ENCODE measurements at regions not wholly inside any gene's neighbourhood (a gene's known extent, or its start where the extent isn't known, plus 50 kb on each side); places are given as distances from the start of the nearest gene placed in this dataset.
"Not testable (repeated sequence)": the region's sequence is repeated elsewhere in the genome, so short reads cannot be mapped to it uniquely, and the experiment has no call there.

DNA sequence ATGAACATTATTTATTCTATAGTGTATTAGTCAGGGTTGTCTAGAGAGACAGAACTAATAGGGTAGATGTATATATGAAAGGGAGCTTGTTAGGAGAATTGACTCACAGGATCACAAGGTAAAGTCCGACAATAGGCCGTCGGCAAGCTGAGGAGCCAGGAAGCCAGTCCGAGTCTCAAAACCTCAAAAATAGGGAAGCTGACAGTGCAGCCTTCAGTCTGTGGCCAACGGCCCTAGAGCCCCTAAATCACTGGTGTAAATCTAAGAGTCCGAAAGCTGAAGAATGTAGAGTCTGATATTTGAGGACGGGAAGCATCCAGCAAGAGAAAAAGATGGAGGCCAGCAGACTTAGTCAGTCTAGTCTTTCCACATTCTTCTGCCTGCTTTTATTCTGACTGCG lies 912.2 kb downstream of the FLRT2 start:
- no peak for DNase-seq

DNA sequence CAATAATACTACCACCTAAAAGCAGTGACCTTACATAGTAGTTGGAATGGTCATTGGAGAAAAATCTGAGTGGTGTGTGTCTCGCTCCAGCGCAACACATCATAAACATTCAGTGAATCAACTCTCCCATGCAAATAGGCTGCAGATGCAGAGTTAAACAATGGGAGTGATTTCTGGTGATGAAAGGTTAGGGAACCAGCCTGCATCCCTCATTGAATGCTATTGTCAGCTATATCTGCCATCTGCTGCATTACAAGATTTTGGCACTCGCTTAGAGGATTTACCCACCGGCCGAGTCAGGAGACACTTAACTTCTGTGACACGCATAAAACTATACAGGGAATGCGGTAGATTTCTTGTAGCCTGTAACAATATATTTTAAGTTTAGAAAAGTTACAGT lies 900.9 kb downstream of the FLRT2 start:
- DNase-seq, result no peak

DNA sequence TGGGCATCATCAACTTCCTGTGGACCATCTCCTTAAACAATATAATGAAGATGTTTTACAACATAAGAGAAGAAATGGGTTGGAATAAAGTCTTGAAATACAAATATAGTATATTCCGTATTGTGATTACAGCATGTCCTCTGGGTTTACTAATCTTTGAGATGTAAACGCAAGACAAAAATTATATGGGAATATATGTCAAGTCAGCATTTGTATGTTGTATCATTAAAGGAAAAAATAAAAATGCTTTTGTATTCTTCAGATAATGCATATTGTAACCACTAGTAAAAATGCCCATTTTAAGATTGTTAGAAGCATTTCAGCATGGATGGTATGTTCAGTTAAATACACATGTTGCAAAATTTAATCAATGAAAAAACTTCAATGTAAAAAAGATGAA lies 893.3 kb downstream of the FLRT2 start:
- DNase-seq, result no peak

DNA sequence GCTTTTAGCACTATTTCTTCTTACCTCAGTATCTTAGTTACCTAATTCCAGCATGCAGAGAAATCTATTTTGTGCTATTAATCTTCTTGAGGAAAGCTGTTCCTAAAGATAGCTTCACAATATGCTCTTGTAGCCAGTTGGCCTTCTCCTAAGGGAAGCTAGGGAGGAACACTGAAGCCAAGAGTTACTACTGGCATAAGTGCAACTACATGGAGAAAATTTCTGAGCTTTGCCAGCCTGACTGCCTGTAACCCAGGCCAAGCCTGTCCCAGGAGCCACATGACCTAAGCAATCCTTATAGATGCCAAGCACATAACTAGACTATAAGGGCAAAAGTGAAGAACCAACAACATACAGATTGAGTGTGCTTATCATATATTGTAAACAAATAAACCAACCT lies 890.2 kb downstream of the FLRT2 start:
- DNase-seq, result no peak

DNA sequence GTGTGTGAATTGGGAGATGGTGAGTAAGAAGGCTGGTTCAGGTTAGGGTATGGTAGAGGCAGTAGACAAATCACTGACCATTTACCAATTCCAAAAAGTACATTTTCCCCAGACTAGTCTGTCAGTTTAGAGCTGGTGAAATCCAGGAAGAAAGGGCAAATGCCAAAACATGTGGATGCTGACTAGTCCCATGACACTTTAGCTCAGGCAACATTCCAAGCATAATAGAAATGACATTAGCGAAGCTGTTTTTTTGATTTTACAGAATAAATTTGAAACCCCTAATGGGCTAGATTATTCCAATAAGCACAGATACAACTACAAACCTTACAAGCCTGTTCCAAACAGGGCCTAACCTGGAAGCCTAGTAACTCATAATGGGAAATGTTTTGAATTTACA lies 884.2 kb downstream of the FLRT2 start:
- no peak for DNase-seq

DNA sequence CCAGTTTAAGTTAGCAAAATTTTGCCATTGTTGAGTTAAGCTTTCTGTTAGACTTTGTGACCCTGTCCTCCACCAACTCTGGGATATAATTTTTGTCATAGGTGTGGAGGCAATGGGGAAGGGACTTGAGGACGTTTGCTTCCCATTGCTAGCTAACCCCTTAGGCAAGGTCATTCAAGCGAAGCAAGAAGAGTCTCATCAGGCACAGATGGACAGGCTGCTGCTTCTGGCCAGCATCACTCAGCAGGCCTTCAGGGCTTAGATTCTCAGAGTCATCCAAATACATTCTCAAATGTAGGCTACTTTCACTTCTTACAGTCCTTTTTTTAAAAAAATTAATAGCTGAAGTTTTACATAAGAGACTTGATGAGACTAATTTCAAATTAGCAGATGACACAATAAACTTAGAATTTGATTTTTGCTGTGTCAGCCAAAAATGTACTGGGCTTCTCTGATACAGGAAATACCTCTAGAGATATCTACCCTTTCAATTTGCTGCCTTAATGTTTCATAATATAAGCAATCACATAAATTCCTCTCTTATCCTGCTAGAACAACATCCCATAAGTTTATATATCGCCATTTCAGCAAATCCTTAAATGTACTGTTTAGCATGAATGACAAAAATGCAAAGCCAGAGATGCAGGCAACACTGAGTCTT lies 875.2 kb downstream of the FLRT2 start:
- no peak for DNase-seq

DNA sequence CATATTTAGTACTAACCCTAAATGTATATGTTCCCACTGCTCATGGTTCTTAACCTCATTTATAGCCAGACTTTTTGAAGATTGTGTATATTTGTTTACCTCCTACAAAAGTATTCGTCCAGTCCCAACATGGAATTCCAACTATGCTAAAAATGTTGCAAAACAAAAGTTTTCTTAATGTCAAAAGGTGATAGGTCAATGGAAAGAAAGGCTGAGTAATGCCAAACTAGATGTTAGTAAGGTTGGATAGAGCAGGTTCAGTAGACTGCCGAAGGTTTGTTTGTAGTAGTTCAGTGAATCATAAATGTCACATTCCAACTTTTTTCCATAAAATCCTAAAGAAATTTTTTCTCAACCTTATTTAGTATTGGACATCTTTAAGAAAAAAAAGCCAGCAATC lies 874.5 kb downstream of the FLRT2 start:
- DNase-seq, result no peak

DNA sequence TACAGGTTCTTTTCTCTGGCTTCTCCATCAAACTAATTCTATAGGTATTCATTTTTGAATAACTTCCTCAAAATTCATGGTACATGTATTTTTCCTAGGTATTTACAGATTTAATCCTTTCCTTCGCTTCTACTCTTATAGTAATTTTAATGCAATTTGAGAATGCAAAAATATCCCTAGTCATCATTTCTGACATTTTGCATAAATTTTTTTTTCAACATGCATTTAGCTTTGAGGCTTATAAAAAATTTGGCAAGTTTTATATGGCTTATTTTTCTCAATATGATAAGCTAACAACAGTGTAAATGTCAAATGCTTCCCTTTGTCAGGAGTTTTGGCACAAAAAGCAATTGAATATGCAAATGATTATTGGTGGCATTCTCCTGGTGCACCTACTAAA lies 872.6 kb downstream of the FLRT2 start:
- DNase-seq, result no peak

DNA sequence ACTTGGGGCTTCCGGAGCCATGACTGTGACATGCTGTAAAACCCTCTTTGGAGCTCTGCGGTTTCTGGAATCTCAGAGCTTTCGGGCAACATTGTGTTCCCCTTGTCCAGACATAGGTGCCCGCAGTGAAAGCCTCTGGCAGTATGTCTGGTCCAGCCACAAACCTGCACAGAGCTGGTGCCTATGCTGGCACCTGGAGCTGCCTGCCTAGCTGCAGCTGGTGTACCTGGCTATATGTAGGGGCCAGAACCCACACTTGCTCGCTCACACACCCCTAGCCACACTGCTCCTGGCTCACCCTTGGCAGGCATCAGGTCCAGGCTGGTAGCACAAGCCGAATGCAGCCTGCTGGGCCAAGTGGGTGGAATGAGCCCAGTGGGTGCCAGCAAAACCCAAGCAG lies 861.1 kb downstream of the FLRT2 start:
- no peak for DNase-seq

DNA sequence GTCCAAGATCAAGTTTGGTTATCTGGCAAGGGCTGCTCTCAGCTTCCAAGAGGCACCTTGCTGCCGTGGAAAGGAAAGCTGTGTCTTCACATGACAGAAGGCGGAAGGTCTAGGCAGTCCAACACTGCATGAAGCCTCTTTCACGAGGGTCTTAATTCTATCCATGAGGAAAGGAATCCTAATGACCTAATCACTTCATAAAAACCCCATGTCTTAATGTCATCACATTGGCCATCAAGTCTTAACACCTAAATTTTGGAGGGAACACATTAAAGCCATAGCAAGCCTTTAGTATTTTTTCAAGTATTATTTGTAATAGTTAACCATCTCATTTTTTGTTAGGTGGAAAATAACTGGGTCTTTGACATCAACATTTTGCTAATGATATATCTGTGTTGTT lies 858.3 kb downstream of the FLRT2 start:
- DNase-seq, result no peak

DNA sequence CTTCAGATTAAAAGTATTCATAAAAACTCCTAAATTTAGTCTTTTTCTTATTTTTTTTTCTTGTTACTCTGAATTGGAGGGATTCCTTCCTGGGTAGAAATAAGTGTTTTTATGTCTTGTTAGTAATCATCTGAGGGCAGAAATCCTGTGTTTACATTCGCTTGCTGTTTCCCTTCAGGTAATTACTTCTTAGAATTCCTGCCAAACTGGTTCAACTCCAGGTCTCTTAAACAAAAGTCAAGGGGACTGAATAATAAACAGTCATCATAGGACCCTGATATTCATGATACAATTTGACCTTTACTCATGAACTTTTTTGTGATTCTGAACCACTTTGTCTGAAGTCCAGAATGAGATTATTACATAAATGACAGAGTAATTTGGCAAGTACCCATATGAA lies 843.9 kb downstream of the FLRT2 start:
- no peak for DNase-seq

DNA sequence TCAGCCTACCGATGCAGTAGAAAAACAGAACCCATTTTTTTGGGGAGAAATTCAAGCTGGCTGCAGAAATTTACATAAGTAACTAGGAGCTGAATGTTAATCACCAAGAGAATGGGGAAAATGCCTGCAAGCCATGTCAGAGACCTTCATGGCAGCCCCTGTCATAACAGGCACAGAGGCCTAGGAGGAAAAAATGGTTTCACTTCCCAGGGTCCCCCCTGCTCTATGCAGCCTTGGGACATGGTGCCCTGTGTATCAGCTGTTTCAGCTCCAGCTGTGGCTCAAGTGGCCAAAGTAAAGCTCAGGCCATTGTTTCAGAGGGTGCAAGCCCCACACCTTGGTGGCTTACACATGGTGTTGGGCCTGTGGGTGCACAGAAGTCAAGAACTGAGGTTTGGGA lies 842.5 kb downstream of the FLRT2 start:
- no peak for DNase-seq

DNA sequence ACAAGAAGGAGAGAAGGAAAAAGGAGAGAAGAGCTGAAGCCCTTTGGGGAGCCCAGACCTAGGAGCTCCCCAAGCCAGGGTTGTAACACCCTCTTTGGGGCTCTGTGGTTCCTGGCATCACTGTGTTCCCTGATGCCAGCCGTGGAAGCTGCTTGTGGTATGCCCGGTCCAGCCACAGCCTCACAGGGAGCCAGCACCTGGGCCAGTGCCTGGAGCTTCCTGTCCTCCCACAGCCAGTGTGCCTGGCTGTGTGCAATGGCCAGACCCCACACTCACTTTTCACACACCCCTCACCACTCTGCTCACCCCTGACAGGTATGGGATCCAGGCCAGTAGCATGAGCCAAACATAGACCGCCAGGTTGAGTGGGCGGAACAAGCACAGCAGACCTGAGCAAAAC lies 834.7 kb downstream of the FLRT2 start:
- no peak for DNase-seq

DNA sequence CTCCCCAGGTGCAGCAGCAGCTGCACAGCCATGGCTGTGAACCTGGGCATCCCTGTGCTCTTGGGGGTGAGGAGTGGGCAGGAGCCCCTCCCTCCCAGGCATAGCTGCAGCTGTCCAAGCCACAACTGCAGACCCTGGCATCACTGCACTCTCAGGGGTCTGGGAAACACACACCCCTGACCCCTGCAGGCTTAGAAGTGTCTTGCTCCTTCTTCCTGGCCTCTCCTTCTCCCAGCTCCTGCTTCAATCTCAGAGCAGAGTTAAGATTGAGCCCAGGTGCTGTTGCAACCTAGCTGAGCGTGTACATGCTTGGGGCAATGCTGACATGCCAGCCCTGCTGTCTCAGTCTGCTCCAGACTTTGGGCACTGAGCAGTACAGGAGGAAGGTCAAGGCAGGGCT lies 833.6 kb downstream of the FLRT2 start:
- DNase-seq, result no peak

DNA sequence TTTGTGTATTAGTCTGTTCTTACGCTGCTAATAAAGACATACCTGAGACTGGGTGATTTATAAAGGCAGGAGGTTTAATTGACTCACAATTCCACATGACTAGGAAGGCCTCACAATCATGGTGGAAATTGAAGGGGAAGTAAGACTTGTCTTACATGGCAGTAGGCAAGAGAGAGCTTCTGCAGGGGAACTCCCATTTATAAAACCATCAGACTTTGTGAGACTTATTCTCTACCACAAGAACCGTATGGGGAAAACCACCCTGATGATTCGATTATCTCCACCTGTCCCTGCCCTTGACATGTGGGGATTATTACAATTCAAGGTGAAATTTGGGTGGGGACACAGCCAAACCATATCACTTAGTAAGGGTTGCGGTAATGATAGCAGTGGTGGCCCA lies 833.1 kb downstream of the FLRT2 start:
- no peak for DNase-seq

DNA sequence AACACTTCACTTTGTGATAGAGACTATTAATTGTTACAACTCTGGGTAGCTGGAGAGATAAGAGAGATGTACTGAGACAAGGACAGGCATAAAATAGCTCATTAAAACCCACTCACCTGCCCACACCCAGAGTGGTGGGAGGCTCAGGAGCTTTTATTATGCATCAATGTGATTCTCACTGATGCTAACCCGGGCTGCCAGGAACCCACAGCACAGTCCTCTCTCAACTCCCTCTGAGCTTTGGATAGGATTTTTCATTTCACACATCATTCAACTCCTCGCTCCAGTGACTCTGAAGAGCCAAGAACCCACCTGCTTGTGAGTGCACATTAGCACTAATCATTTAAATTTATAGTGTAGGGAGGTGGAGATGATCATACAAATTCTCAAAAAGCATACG lies 827.9 kb downstream of the FLRT2 start:
- no peak for DNase-seq

DNA sequence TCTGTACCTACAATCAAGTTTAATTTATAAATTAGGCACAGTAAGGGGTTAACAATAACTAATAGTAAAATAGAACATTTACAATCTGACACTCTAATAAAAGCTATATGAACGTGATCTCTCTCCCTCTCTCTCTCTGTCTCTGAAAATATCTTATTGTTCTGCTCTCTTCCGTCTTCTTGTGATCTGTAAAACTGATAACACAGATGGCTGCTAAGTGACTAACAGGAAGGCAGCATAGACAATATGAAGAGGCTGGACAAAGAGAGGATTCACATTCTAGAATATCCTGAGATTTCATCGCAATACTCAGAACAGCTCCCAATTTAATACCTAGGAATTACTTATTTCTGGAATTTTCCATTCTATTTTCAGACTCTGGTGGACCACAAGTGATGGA lies 827.2 kb downstream of the FLRT2 start:
- DNase-seq, result no peak

DNA sequence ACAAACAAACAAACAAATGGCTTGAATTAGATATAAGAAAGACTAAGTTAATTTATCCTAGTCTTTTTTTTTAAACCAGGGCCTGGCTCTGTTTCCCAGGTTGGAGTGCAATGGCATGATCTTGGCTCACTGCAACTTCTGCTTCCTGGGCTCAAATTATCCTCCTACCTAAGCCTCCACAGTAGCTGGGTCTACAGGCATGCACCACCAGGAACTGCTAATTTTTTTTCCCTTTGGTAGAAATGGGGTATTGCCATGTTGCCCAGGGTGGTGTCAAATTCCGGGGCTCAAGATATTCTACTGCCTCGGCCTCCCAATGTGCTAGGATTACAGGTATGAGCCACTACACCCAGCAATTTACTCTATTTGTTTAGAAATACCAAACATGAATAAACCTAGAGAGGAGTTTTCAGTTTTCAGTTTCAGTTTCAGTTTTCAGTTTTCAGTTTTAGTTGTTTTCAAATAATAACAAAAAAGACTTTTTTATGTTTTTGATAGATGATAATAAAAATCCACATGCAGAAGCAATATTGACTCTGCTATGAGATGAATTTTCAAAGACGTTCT lies 817.0 kb downstream of the FLRT2 start:
- no peak for DNase-seq

DNA sequence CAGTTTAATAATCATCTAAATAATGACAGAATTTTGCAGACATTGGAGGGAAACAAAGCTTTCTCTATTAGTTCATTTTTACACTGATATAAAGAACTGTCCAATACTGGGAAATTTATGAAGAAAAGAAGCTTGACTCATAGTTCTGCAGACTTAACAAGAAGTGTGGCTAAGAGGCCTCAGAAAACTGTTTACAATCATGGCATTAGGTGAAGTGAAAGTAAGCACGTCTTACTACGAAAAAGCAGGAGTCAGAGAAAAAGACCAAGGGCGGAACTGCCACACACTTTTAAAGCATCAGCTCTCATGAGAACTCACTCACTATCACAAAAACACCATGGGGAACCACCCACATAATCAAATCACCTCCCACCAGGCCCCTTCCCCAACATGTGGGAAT lies 804.4 kb downstream of the FLRT2 start:
- no peak for DNase-seq

DNA sequence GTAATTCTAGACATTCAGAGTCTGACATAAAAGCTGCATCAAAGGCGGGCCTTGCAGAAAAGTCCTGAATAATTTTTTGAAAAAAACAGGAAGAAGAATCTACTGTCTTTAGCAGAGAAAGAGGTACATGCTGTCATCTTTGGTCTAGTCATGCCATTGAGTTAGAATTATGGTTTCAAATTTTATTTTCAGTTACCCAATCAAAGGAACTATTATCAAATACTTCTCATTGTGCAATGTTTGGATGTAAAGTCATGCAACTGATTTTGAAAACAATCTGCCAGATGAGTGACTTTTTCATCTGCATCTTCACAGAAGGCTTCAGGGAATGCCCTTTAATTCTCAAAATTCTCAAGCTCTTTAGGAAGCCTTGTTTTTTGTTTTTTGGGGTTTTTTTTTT lies 803.5 kb downstream of the FLRT2 start:
- no peak for DNase-seq

DNA sequence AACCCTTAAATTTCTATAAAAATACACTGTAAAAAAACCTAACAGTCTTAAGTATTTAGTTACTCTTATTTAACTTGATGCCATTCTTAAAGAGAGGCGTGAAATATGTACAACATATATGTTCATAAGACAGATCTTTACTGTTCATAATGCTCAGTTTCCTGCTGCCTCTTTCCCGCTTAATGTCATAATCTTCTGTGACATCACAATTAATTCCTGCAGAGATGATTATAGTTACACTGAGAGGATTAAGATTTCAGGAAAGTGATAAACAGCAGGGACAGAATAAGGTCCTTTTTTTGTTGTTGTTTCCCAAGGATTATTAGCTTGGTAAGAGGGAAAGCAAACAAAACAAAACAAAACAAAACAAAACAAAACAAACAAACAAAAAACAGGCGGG lies 801.4 kb downstream of the FLRT2 start:
- no peak for DNase-seq

DNA sequence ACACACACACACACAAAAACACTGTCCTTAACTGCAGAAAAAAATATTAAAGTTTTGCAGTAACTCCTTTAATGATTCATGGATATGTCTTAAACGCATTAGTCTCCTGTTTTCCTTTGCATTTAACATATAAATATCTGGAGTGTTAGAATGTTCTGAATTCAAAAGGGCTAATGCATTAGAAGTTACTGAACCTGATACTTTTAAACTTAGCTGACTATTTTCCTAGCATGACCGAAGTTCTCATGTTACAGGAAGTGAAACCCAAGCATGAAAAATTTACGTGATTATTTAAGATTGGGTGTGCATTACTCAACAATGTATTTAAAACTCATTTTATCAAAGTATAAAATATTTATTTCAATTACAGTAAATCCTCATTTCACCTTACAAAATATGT lies 791.2 kb downstream of the FLRT2 start:
- no peak for DNase-seq

DNA sequence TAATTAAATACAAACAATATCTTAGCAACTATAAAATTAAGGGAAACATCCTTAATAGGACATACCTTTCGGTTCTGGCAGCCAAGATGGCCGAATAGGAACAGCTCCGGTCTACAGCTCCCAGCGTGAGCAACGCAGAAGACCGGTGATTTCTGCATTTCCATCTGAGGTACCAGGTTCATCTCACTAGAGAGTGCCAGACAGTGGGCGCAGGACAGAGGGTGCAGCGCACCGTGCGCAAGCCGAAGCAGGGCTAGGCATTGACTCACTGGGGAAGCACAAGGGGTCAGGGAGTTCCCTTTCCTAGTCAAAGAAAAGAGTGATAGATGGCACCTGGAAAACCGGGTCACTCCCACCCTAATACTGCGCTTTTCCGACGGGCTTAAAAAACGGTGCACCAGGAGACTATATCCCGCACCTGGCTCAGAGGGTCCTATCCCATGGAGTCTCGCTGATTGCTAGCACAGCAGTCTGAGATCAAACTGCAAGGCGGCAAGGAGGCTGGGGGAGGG lies 782.3 kb downstream of the FLRT2 start:
- not testable (repeated sequence) for DNase-seq

DNA sequence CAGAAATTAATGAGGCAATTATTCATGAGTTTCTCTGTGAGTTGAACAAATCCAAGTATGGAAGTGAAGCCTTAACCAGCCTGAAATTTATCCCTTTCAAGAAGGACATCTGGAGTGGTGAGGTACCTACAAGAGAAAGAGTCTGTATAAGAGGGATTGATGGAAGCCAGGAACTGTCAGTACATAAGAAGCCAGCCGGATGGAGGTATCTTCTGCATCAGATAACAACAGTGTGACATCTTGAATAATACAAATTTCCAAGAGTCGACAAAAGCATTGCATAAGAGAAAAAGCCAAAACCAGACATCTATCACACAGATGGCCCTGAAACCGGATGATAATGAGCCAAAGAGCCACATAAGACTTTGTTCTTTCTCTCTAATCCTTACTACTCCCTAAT lies 781.2 kb downstream of the FLRT2 start:
- DNase-seq, result no peak

DNA sequence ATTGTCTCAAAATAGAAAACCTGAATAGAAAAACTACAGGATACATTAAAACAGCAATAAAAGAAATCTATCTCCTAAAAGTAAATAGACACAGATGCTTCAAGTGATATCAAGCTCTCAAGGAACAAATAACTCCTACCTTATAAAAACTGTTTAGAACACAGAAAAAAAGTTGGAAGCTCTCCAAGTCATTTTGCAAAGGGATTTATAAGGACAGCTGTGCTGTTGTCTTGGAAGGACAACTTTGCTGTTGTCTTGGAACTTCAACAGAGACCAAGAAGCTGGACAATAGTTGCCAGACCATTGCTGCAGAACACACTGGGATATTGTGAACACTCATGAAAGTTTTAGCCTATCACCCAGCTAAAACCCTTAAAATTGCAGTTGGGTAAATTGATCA lies 780.7 kb downstream of the FLRT2 start:
- DNase-seq, result no peak

All from CD4-positive, alpha-beta T cell treated with Interleukin-4 for 1 hour (primary cell).